OCI-LY7 (cell line): ENCODE measurements at regions not wholly inside any gene's neighbourhood (a gene's known extent, or its start where the extent isn't known, plus 50 kb on each side); places are given as distances from the start of the nearest gene placed in this dataset.

Source experiments
- BruUV-seq: library from RNA; stranded (reverse); fragments of 400-500 nt; replicated peaks from 2 replicates; lab custom pipeline; 2021; lab: Mats Ljungman, UMichigan
- CTCF ChIA-PET: fragments of 300-600 bp; sonication (Branson Sonifier 250); formaldehyde crosslinking; loops from one replicate; lab custom pipeline; 2022; ENCODE audit warnings: antibody characterized with exemption; ENCODE audit not compliant: unreplicated experiment; lab: Charles Lee
- POLR2A ChIA-PET: fragments of 300-600 bp; sonication (Branson Sonifier 250); formaldehyde crosslinking; loops from one replicate; lab custom pipeline; 2022; ENCODE audit warnings: antibody characterized with exemption; lab: Charles Lee
- DNase-seq: peaks from one replicate; pipeline ENCODE4 v3.0.0-alpha.2; 2015; ENCODE audit warnings: low spot score
- H2AFZ ChIP-seq: fragments of 200-600 bp; sonication (generic), shearing (Covaris generic); 2 replicates; pipeline ENCODE4 v1.6.1; 2014; ENCODE audit warnings: mild to moderate bottlenecking, antibody characterized with exemption, low read length, moderate library complexity
- H3K27ac ChIP-seq: fragments of 200-600 bp; sonication (generic); 2 replicates; pipeline ENCODE4 v1.5.1; 2014; ENCODE audit warnings: mixed run types, low read depth, mild to moderate bottlenecking, moderate library complexity, low read length, inconsistent platforms; ENCODE audit not compliant: poor library complexity, severe bottlenecking
- H3K36me3 ChIP-seq: fragments of 200-600 bp; sonication (generic); 2 replicates; pipeline ENCODE4 v1.6.1; 2014; ENCODE audit warnings: mild to moderate bottlenecking, antibody characterized with exemption, low read length, moderate library complexity, mixed read lengths; ENCODE audit not compliant: insufficient read depth
- H3K4me1 ChIP-seq: fragments of 200-600 bp; sonication (generic); 2 replicates; pipeline ENCODE4 v1.5.1; 2014; ENCODE audit warnings: mild to moderate bottlenecking, low read length; ENCODE audit not compliant: insufficient read depth, poor library complexity, severe bottlenecking
- H3K4me2 ChIP-seq: fragments of 200-600 bp; sonication (generic); 2 replicates; pipeline ENCODE4 v1.6.1; 2014; ENCODE audit warnings: mild to moderate bottlenecking, low read length
- H3K4me3 ChIP-seq: fragments of 200-600 bp; sonication (generic); 2 replicates; pipeline ENCODE4 v1.5.1; 2014; ENCODE audit warnings: mild to moderate bottlenecking, low read depth, low read length; ENCODE audit not compliant: poor library complexity, severe bottlenecking
- H3K79me2 ChIP-seq: fragments of 200-600 bp; sonication (generic); 2 replicates; pipeline ENCODE4 v1.6.1; 2016; ENCODE audit warnings: low read depth, mild to moderate bottlenecking, low read length, moderate library complexity, mixed read lengths; ENCODE audit not compliant: insufficient read depth
- H3K9me2 ChIP-seq: fragments of 200-600 bp; sonication (generic); 2 replicates; pipeline ENCODE4 v1.6.1; 2016; ENCODE audit warnings: mild to moderate bottlenecking, low read length, mixed read lengths; ENCODE audit not compliant: insufficient read depth
- H3K9me3 ChIP-seq: fragments of 200-600 bp; sonication (generic); 2 replicates; pipeline ENCODE4 v1.6.1; 2014; ENCODE audit warnings: mild to moderate bottlenecking, mixed run types, low read length, mixed read lengths
- H4K20me1 ChIP-seq: fragments of 200-600 bp; sonication (generic); 2 replicates; pipeline ENCODE4 v1.6.1; 2014; ENCODE audit warnings: mild to moderate bottlenecking, antibody characterized with exemption, low read length, moderate library complexity, mixed read lengths; ENCODE audit not compliant: insufficient read depth
- EZH2phosphoT487 ChIP-seq: fragments of 200-600 bp; sonication (generic); IDR thresholded peaks from 2 replicates; pipeline ENCODE4 v1.6.1; 2018; ENCODE audit warnings: low read depth, borderline replicate concordance, mild to moderate bottlenecking, mixed run types, antibody characterized with exemption, low read length, moderate library complexity, mixed read lengths
- intact Hi-C: fragments of 100-400 bp; cut with micrococcal nuclease; formaldehyde crosslinking; loops from one replicate; pipeline ENCODE4 v1.10.0; 2022; ENCODE audit not compliant: unreplicated experiment
- TF ChIP-seq, protein P1 (sequence below): fragments of 200-600 bp; sonication (generic); conservative IDR thresholded peaks from 2 replicates; pipeline ENCODE4 v1.5.1; 2014; ENCODE audit warnings: mild to moderate bottlenecking, antibody characterized with exemption, low read length, moderate library complexity, mixed read lengths

DNA sequence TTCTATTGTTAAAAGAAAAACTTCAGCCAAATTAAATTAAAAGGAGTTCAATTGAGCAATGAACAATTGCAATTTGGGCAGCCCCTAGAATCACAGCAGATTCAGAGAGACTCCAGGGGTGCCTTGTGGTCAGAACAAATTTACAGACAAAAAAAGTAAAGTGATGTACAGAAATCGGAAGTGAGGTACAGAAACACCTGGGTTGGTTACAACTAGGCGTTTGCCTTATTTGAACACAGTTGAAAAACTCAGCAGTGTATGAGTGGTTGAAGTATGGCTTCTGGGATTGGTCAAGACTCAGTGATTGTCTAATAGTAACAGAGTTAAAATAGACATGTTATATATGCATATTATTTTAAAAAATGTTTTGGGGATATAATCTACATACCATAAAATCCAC lies 98.5 kb upstream of the ZSWIM2 start:
- no peak for DNase-seq
- Histone ChIP-seq H3K36me3 (no peaks in the 10 kb centered on the region), H3K4me2 (no peak overlapping the region), H3K27ac (no peak overlapping the region), H3K9me3 (no peaks in the 10 kb centered on the region), H3K9me2 (no peaks in the 10 kb centered on the region), H4K20me1 (no peaks in the 10 kb centered on the region), H3K4me1 (no peaks in the 10 kb centered on the region), H3K79me2 (no peaks in the 10 kb centered on the region), H2AFZ (no peak overlapping the region), H3K4me3 (no peak overlapping the region)
- CTCF ChIA-PET: no interaction called here
- no TSS peak for BruUV-seq
- intact Hi-C loops: no loop called here
- TF ChIP-seq, protein P1, sequence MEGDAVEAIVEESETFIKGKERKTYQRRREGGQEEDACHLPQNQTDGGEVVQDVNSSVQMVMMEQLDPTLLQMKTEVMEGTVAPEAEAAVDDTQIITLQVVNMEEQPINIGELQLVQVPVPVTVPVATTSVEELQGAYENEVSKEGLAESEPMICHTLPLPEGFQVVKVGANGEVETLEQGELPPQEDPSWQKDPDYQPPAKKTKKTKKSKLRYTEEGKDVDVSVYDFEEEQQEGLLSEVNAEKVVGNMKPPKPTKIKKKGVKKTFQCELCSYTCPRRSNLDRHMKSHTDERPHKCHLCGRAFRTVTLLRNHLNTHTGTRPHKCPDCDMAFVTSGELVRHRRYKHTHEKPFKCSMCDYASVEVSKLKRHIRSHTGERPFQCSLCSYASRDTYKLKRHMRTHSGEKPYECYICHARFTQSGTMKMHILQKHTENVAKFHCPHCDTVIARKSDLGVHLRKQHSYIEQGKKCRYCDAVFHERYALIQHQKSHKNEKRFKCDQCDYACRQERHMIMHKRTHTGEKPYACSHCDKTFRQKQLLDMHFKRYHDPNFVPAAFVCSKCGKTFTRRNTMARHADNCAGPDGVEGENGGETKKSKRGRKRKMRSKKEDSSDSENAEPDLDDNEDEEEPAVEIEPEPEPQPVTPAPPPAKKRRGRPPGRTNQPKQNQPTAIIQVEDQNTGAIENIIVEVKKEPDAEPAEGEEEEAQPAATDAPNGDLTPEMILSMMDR: no peak
- no peak for TF ChIP-seq EZH2phosphoT487
- POLR2A ChIA-PET: no interaction called here

DNA sequence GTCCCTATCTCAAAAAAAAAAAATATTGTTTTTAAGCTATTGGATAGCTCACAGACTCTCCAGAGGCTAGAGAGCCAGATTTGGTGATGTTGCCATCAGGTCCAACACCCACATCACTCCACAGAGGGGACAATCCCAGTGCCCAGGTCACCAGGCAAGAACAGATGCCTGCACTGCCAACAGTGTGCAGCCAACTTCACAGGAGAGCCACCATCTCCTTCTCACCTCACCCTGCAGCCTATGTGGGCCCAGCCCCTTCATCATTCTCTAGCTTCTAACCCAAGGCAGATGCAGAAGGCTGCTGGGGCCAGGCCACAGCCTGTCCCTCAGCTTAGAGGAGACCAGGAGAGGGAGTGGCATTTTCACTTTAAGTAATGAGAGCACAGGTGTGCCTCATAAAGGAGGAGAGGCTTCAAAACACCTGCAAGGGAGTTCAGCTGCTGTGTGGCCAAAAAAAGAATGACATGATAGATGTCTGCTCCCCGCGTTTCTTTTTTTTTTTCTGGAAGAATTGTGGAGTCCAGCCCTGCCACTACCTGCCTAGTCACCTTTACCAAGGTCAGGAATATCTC lies 98.0 kb upstream of the ZSWIM2 start:
- Histone ChIP-seq H3K79me2 (no peaks in the 10 kb centered on the region), H3K9me3 (no peaks in the 10 kb centered on the region), H3K4me3 (no peak overlapping the region), H3K4me1 (no peaks in the 10 kb centered on the region), H3K9me2 (no peaks in the 10 kb centered on the region), H3K27ac (no peak overlapping the region), H3K4me2 (no peak overlapping the region), H2AFZ (no peak overlapping the region), H4K20me1 (no peaks in the 10 kb centered on the region), H3K36me3 (no peaks in the 10 kb centered on the region)
- ChIA-PET POLR2A (interaction anchor here (1.3 kb wide), 1 partner anchor 21 kb away, joined by 4 read pairs; no protein-coding TSS in a partner anchor), CTCF (no interaction called here)
- no peak for DNase-seq
- BruUV-seq: no TSS peak
- intact Hi-C loops: no loop called here
- TF ChIP-seq EZH2phosphoT487: no peak
- TF ChIP-seq, protein P1: no peak

DNA sequence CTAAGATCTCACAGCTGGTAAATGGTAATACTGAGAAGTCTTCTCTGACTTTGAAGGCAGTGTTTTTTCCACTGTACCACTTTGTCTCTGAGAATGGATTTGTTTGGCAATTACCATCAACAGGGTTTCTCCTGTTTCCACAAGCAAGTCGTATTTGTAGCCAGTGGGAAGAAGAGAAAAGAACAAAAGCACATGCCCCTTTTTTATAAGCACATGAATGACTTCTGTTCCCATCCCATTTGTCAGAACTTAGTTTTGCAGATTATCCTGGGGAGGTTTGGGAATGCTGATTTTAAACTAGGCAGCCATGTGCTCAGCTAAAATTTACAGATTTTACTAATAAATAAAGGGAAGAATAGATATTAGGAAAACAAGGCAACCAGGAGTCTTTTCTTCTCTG lies 92.9 kb upstream of the ZSWIM2 start:
- TF ChIP-seq EZH2phosphoT487: no peak
- TF ChIP-seq, protein P1: no peak
- intact Hi-C loops: no loop called here

More for the DNA sequence above, 92.9 kb upstream of the ZSWIM2 start:
- no peaks in the 10 kb centered on the region for H3K36me3 ChIP-seq
- H3K9me2 ChIP-seq: no peaks in the 10 kb centered on the region
- CTCF ChIA-PET: no interaction called here
- no peaks in the 10 kb centered on the region for H3K79me2 ChIP-seq
- H2AFZ ChIP-seq: no peak overlapping the region
- H4K20me1 ChIP-seq: no peaks in the 10 kb centered on the region
- H3K4me1 ChIP-seq: no peaks in the 10 kb centered on the region
- no peak for DNase-seq
- BruUV-seq: no TSS peak
- no peaks in the 10 kb centered on the region for H3K9me3 ChIP-seq
- no peak overlapping the region for H3K4me3 ChIP-seq
- H3K27ac ChIP-seq: no peak overlapping the region
- H3K4me2 ChIP-seq: no peak overlapping the region
- POLR2A ChIA-PET: no interaction called here
